ENCODE measurements at regions not wholly inside any gene's neighbourhood (a gene's known extent, or its start where the extent isn't known, plus 50 kb on each side); places are given as distances from the start of the nearest gene placed in this dataset.

GRCh38 chr11:128196235-128196634 lies 391.1 kb downstream of the ETS1 start:
- no peak for TF ChIP-seq POLR2AphosphoS5 (IDR thresholded peaks at IDR 0.05)
- no peak for TF ChIP-seq CTCF (IDR thresholded peaks at IDR 0.05)
